Lung (tissue), 11 donors: ENCODE measurements at regions not wholly inside any gene's neighbourhood (a gene's known extent, or its start where the extent isn't known, plus 50 kb on each side); places are given as distances from the start of the nearest gene placed in this dataset.

Source experiments
- ATAC-seq: fragments of 200-7000 bp; cut with Tn5 transposase; one replicate; pipeline ENCODE4 v1.9.1; 2020; ENCODE audit warnings: moderate number of reproducible peaks; ENCODE audit not compliant: insufficient read depth, low FRiP score
- DNase-seq, 3 donors: peaks; one replicate each; pipeline ENCODE4 v3.0.0-alpha.2; 2013 to 2017
- H3K27ac ChIP-seq, 2 donors: one replicate each; pipeline ENCODE4 v1.5.1; 2013; ENCODE audit warnings: mild to moderate bottlenecking in 2 of 2, moderate library complexity in 2 of 2, control low read depth in 1 of 2, inconsistent platforms in 1 of 2, low read depth in 1 of 2, low read length in 1 of 2
- H3K27me3 ChIP-seq, 3 donors: one replicate each; pipeline ENCODE4 v1.5.1; 2013; ENCODE audit warnings: low read length in 2 of 3; ENCODE audit not compliant: control insufficient read depth in 3 of 3, insufficient read depth in 3 of 3
- H3K36me3 ChIP-seq, 4 donors: one replicate each; pipeline ENCODE4 v1.5.1; 2013; ENCODE audit warnings: low read length in 4 of 4, mild to moderate bottlenecking in 1 of 4, moderate library complexity in 1 of 4; ENCODE audit not compliant: control insufficient read depth in 4 of 4, insufficient read depth in 4 of 4
- H3K4me1 ChIP-seq, 5 donors: one replicate each; pipeline ENCODE4 v1.5.1; 2013; ENCODE audit warnings: low read length in 5 of 5, mild to moderate bottlenecking in 2 of 5, moderate library complexity in 1 of 5; ENCODE audit not compliant: control insufficient read depth in 5 of 5, insufficient read depth in 5 of 5
- H3K4me3 ChIP-seq: one replicate; pipeline ENCODE4 v1.5.1; 2013; ENCODE audit warnings: mild to moderate bottlenecking, control low read depth, moderate library complexity
- H3K9ac ChIP-seq, 2 donors: one replicate each; pipeline ENCODE4 v1.5.1; 2013; ENCODE audit warnings: low read length in 2 of 2, control low read depth in 1 of 2; ENCODE audit not compliant: insufficient read depth in 1 of 2
- H3K9me3 ChIP-seq, 4 donors: one replicate each; pipeline ENCODE4 v1.5.1; 2013; ENCODE audit warnings: low read length in 3 of 4, mild to moderate bottlenecking in 1 of 4, moderate library complexity in 1 of 4; ENCODE audit not compliant: control insufficient read depth in 4 of 4, insufficient read depth in 3 of 4
- CTCF ChIP-seq: IDR thresholded peaks from 2 replicates; pipeline ENCODE4 v1.5.1; 2012; ENCODE audit warnings: mild to moderate bottlenecking; ENCODE audit errors: control extremely low read depth, extremely low read depth
- WGBS, 2 donors: extraction: QIAGEN DNeasy Blood & Tissue Kit; methylation state at CpG; one replicate each; pipeline ENCODE4 v1.1.7; 2013; 5-methylcytosine and 5-hydroxymethylcytosine counted together
- donor health status: control.
- donor health status: control.
- donor health status: Bipolar disorder and iron deficiency.
- donor health status: healthy.
- donor health status: DM: yes; HTN: yes; CAD: no.

GRCh38 chr2:138255670-138256069, 245.9 kb upstream of the SPOPL start:
- no peak for DNase-seq
- H3K9me3 ChIP-seq, result peaks cover 0 to 3% (median 0%) of the 10 kb centered on the region in 4 donors
- no peak overlapping the region for H3K9ac ChIP-seq
- H3K4me3 ChIP-seq, result no peak overlapping the region
- no peak for ATAC-seq
- no peaks in the 10 kb centered on the region for H3K36me3 ChIP-seq
- H3K27ac ChIP-seq, result no peak overlapping the region
- 93 to 95% methylated on average over 1 of the region's 1 CpG for WGBS, 2 donors
- H3K4me1 ChIP-seq, result no peaks in the 10 kb centered on the region
- TF ChIP-seq CTCF, result no peak
- H3K27me3 ChIP-seq, result no peaks in the 10 kb centered on the region

- Histone ChIP-seq H3K9me3 (no peaks in the 10 kb centered on the region), H3K4me1 (peaks cover 0 to 1% (median 0%) of the 10 kb centered on the region in 5 donors), H3K9ac (no peak overlapping the region), H3K4me3 (no peak overlapping the region), H3K27me3 (no peaks in the 10 kb centered on the region), H3K36me3 (no peaks in the 10 kb centered on the region), H3K27ac (peak overlapping the region in 1 of 2 donors; percentile 77)
- ATAC-seq (no peak), DNase-seq (no peak)
- 70 to 76% methylated on average over 4 of the region's 4 CpGs for whole genome bisulfite sequencing, 2 donors
- no peak for TF ChIP-seq CTCF
Observed at GRCh38 chr2:138267161-138267901, 234.2 kb upstream of the SPOPL start.

GRCh38 chr2:138267902-138268254, 233.7 kb upstream of the SPOPL start:
- no peak for TF ChIP-seq CTCF
- H3K27me3 ChIP-seq, result no peaks in the 10 kb centered on the region
- H3K4me1 ChIP-seq, result peaks cover 0 to 1% (median 0%) of the 10 kb centered on the region in 5 donors
- H3K27ac ChIP-seq, result no peak overlapping the region
- no peaks in the 10 kb centered on the region for H3K36me3 ChIP-seq
- H3K4me3 ChIP-seq, result no peak overlapping the region
- no peak for ATAC-seq
- DNase-seq, result no peak
- H3K9ac ChIP-seq, result no peak overlapping the region
- no peaks in the 10 kb centered on the region for H3K9me3 ChIP-seq

GRCh38 chr2:138269765-138270164, 231.8 kb upstream of the SPOPL start:
- Histone ChIP-seq H3K9me3 (no peaks in the 10 kb centered on the region), H3K27me3 (no peaks in the 10 kb centered on the region), H3K9ac (no peak overlapping the region), H3K27ac (no peak overlapping the region), H3K36me3 (no peaks in the 10 kb centered on the region), H3K4me3 (no peak overlapping the region), H3K4me1 (peaks cover 0 to 1% (median 0%) of the 10 kb centered on the region in 5 donors)
- ATAC-seq (no peak), DNase-seq (no peak)
- no peak for TF ChIP-seq CTCF
- 89 to 91% methylated on average over 1 of the region's 1 CpG for WGBS, 2 donors
